ENCODE measurements at regions not wholly inside any gene's neighbourhood (a gene's known extent, or its start where the extent isn't known, plus 50 kb on each side); places are given as distances from the start of the nearest gene placed in this dataset.

- POLR2A ChIA-PET: no interaction called here
- no TSS peak for BruUV-seq (replicated peaks)
- Mint-ChIP-seq H3K4me3 (ENCODE audit: unreplicated experiment) (no peak overlapping the region), H3K36me3 (ENCODE audit: insufficient read depth, unreplicated experiment) (no peaks in the 10 kb centered on the region), H3K27me3 (ENCODE audit: insufficient read depth, unreplicated experiment) (no peaks in the 10 kb centered on the region), H3K9me3 (ENCODE audit: unreplicated experiment) (no peaks in the 10 kb centered on the region), H3K4me1 (ENCODE audit: low read depth, unreplicated experiment) (peaks cover 18% of the 10 kb centered on the region), H3K27ac (ENCODE audit: unreplicated experiment) (no peak overlapping the region)
- H3K27me3 ChIP-seq (replicated peaks; ENCODE audit: control insufficient read depth, insufficient read depth, low read length): no peaks in the 10 kb centered on the region
- H3K4me1 ChIP-seq: peaks cover 22% of the 10 kb centered on the region
- no peak for TF ChIP-seq CTCF (IDR thresholded peaks at IDR 0.05; ENCODE audit: insufficient read depth in 1 of 2, low read depth in 1 of 2, low read length in 1 of 2, severe bottlenecking in 1 of 2, unreplicated experiment in 1 of 2)
- no peak overlapping the region for H3K4me3 ChIP-seq (ENCODE audit: low read depth, low read length)
- intact Hi-C loops (cut with micrococcal nuclease; ENCODE audit: unreplicated experiment): loop anchor here (10.0 kb wide), 1 partner anchor 543 kb away; no protein-coding TSS in a partner anchor
- no peak for DNase-seq
- CTCF ChIA-PET: no interaction called here
- no peaks in the 10 kb centered on the region for H3K36me3 ChIP-seq (ENCODE audit: control insufficient read depth, insufficient read depth, low read length)
- H3K9me3 ChIP-seq: no peaks in the 10 kb centered on the region
These were observed 811.6 kb upstream of the ZNF608 start for GRCh38 chr5:125558016-125558415.

GRCh38 chr5:125558466-125558865 is 812.0 kb upstream of the ZNF608 start:
- TF ChIP-seq CTCF (IDR thresholded peaks at IDR 0.05; ENCODE audit: insufficient read depth in 1 of 2, low read depth in 1 of 2, low read length in 1 of 2, severe bottlenecking in 1 of 2, unreplicated experiment in 1 of 2): no peak
- no peaks in the 10 kb centered on the region for H3K9me3 Mint-ChIP-seq (ENCODE audit: unreplicated experiment)
- H3K36me3 Mint-ChIP-seq (ENCODE audit: insufficient read depth, unreplicated experiment): no peaks in the 10 kb centered on the region
- no peaks in the 10 kb centered on the region for H3K27me3 ChIP-seq (replicated peaks; ENCODE audit: control insufficient read depth, insufficient read depth, low read length)
- ChIA-PET CTCF (no interaction called here), POLR2A (no interaction called here)
- no TSS peak for BruUV-seq (replicated peaks)
- no peak overlapping the region for H3K4me3 Mint-ChIP-seq (ENCODE audit: unreplicated experiment)
- H3K9me3 ChIP-seq: no peaks in the 10 kb centered on the region
- no peak overlapping the region for H3K4me3 ChIP-seq (ENCODE audit: low read depth, low read length)
- H3K27ac Mint-ChIP-seq (ENCODE audit: unreplicated experiment): no peak overlapping the region
- peaks cover 22% of the 10 kb centered on the region for H3K4me1 ChIP-seq
- H3K36me3 ChIP-seq (ENCODE audit: control insufficient read depth, insufficient read depth, low read length): no peaks in the 10 kb centered on the region
- H3K4me1 Mint-ChIP-seq (ENCODE audit: low read depth, unreplicated experiment): peaks cover 18% of the 10 kb centered on the region
- no peaks in the 10 kb centered on the region for H3K27me3 Mint-ChIP-seq (ENCODE audit: insufficient read depth, unreplicated experiment)
- intact Hi-C loops (cut with micrococcal nuclease; ENCODE audit: unreplicated experiment): loop anchor here (10.0 kb wide), 1 partner anchor 544 kb away; no protein-coding TSS in a partner anchor
- DNase-seq: no peak

GRCh38 chr5:125559296-125559695 is 812.9 kb upstream of the ZNF608 start:
- POLR2A ChIA-PET: no interaction called here
- H3K9me3 Mint-ChIP-seq (ENCODE audit: unreplicated experiment): no peaks in the 10 kb centered on the region
- no peak for TF ChIP-seq CTCF (IDR thresholded peaks at IDR 0.05; ENCODE audit: insufficient read depth in 1 of 2, low read depth in 1 of 2, low read length in 1 of 2, severe bottlenecking in 1 of 2, unreplicated experiment in 1 of 2)
- no peaks in the 10 kb centered on the region for H3K36me3 ChIP-seq (ENCODE audit: control insufficient read depth, insufficient read depth, low read length)
- H3K27ac Mint-ChIP-seq (ENCODE audit: unreplicated experiment): no peak overlapping the region
- CTCF ChIA-PET: no interaction called here
- H3K4me3 ChIP-seq (ENCODE audit: low read depth, low read length): no peak overlapping the region
- no TSS peak for BruUV-seq (replicated peaks)
- H3K27me3 ChIP-seq (replicated peaks; ENCODE audit: control insufficient read depth, insufficient read depth, low read length): no peaks in the 10 kb centered on the region
- H3K4me3 Mint-ChIP-seq (ENCODE audit: unreplicated experiment): no peak overlapping the region
- DNase-seq: peak; percentile 37 to 56
- H3K4me1 ChIP-seq: peaks cover 22% of the 10 kb centered on the region
- H3K27me3 Mint-ChIP-seq (ENCODE audit: insufficient read depth, unreplicated experiment): no peaks in the 10 kb centered on the region
- peaks cover 18% of the 10 kb centered on the region for H3K4me1 Mint-ChIP-seq (ENCODE audit: low read depth, unreplicated experiment)
- H3K36me3 Mint-ChIP-seq (ENCODE audit: insufficient read depth, unreplicated experiment): no peaks in the 10 kb centered on the region
- intact Hi-C loops (cut with micrococcal nuclease; ENCODE audit: unreplicated experiment): loop anchor here (10.0 kb wide), 1 partner anchor 544 kb away; no protein-coding TSS in a partner anchor
- no peaks in the 10 kb centered on the region for H3K9me3 ChIP-seq
